ENCODE measurements at regions not wholly inside any gene's neighbourhood (a gene's known extent, or its start where the extent isn't known, plus 50 kb on each side); places are given as distances from the start of the nearest gene placed in this dataset.

- no peak for DNase-seq
Measured at GRCh38 chr18:59059140-59059539, 80.5 kb upstream of the SEC11C start.

- DNase-seq, result peak; percentile 28
Measured at GRCh38 chr18:59060551-59060950, 79.1 kb upstream of the SEC11C start.

GRCh38 chr18:59061914-59062642 is 77.6 kb upstream of the SEC11C start:
- DNase-seq, result no peak

GRCh38 chr18:59062643-59063006 is 77.1 kb upstream of the SEC11C start:
- no peak for DNase-seq

GRCh38 chr18:59063300-59063906 is 76.3 kb upstream of the SEC11C start:
- DNase-seq, result no peak

GRCh38 chr18:59063912-59064311 is 75.8 kb upstream of the SEC11C start:
- no peak for DNase-seq

GRCh38 chr18:59065684-59066083 is 74.0 kb upstream of the SEC11C start:
- no peak for DNase-seq

GRCh38 chr18:59067873-59068272 is 71.8 kb upstream of the SEC11C start:
- peak; percentile 59 for DNase-seq

- DNase-seq, result no peak
Measured at GRCh38 chr18:59068276-59069071, 71.2 kb upstream of the SEC11C start.

- peak; percentile 98 for DNase-seq
Measured at GRCh38 chr18:59070181-59070912, 69.3 kb upstream of the SEC11C start.

GRCh38 chr18:59072727-59073421 is 66.8 kb upstream of the SEC11C start:
- peak; percentile 60 for DNase-seq

- no peak for DNase-seq
Measured at GRCh38 chr18:59075923-59076322, 63.8 kb upstream of the SEC11C start.

GRCh38 chr18:59079264-59079663 is 60.4 kb upstream of the SEC11C start:
- peak; percentile 67 for DNase-seq

GRCh38 chr18:59079687-59080501 is 59.8 kb upstream of the SEC11C start:
- DNase-seq, result peak; percentile 28

GRCh38 chr18:59083136-59083818 is 56.4 kb upstream of the SEC11C start:
- DNase-seq, result no peak

GRCh38 chr18:59085126-59085794 is 54.4 kb upstream of the SEC11C start:
- DNase-seq, result no peak

- no peak for DNase-seq
Measured at GRCh38 chr18:59085797-59086196, 53.9 kb upstream of the SEC11C start.

- no peak for DNase-seq
Measured at GRCh38 chr18:59086522-59086921, 53.2 kb upstream of the SEC11C start.

- no peak for DNase-seq
Measured at GRCh38 chr18:59087391-59087790, 52.3 kb upstream of the SEC11C start.
